SK-N-SH treated with all-trans-retinoic acid at 6 μM for 48 hours (cell line): ENCODE measurements at regions not wholly inside any gene's neighbourhood (a gene's known extent, or its start where the extent isn't known, plus 50 kb on each side); places are given as distances from the start of the nearest gene placed in this dataset.

Source experiments
- ATAC-seq: fragments of 200-7000 bp; cut with Tn5 transposase; 3 replicates; pipeline ENCODE4 v1.9.1; 2020; ENCODE audit warnings: mild to moderate bottlenecking, moderate library complexity
- BACH2 ChIP-seq: fragments of 250-450 bp; sonication (Bioruptor Pico); IDR thresholded peaks from 2 replicates; pipeline ENCODE4 v1.9.0; 2021; ENCODE audit warnings: mild to moderate bottlenecking, borderline replicate concordance
- CSDC2 ChIP-seq: fragments of 250-450 bp; sonication (Bioruptor Pico); IDR thresholded peaks from 2 replicates; pipeline ENCODE4 v1.5.0; 2020; ENCODE audit warnings: mild to moderate bottlenecking, moderate library complexity
- GLIS3 ChIP-seq: fragments of 250-450 bp; sonication (Bioruptor Pico); IDR thresholded peaks from 2 replicates; pipeline ENCODE4 v1.5.0; 2020; ENCODE audit warnings: mild to moderate bottlenecking, moderate library complexity
- OSR1 ChIP-seq: fragments of 250-450 bp; sonication (Bioruptor Pico); IDR thresholded peaks from 2 replicates; pipeline ENCODE4 v1.8.0; 2022; ENCODE audit warnings: moderate library complexity, mild to moderate bottlenecking, inconsistent platforms
- PPARA ChIP-seq: fragments of 250-450 bp; sonication (Bioruptor Pico); IDR thresholded peaks from 2 replicates; pipeline ENCODE4 v1.5.0; 2020; ENCODE audit warnings: mild to moderate bottlenecking, borderline replicate concordance
- RARB ChIP-seq: fragments of 250-450 bp; sonication (Bioruptor Pico); IDR thresholded peaks from 2 replicates; pipeline ENCODE4 v1.8.0; 2021; ENCODE audit warnings: mild to moderate bottlenecking, moderate library complexity
- SNAI2 ChIP-seq: fragments of 250-450 bp; sonication (Bioruptor Pico); IDR thresholded peaks from 2 replicates; pipeline ENCODE4 v1.5.0; 2020; ENCODE audit warnings: mild to moderate bottlenecking, moderate library complexity
- TOX ChIP-seq: fragments of 250-450 bp; sonication (Bioruptor Pico); IDR thresholded peaks from 2 replicates; pipeline ENCODE4 v1.8.0; 2021; ENCODE audit warnings: mild to moderate bottlenecking, moderate library complexity, borderline replicate concordance
- ZC3H10 ChIP-seq: fragments of 250-450 bp; sonication (Bioruptor Pico); IDR thresholded peaks from 2 replicates; pipeline ENCODE4 v1.5.1; 2021; ENCODE audit warnings: mild to moderate bottlenecking, moderate library complexity
- ZFP3 ChIP-seq: fragments of 250-450 bp; sonication (Bioruptor Pico); IDR thresholded peaks from 2 replicates; pipeline ENCODE4 v1.5.0; 2020; ENCODE audit warnings: mild to moderate bottlenecking, moderate library complexity
- ZFP30 ChIP-seq: fragments of 450-650 bp; formaldehyde crosslinking; IDR thresholded peaks from 2 replicates; pipeline ENCODE4 v1.5.0; 2022; ENCODE audit warnings: mild to moderate bottlenecking, moderate library complexity
- ZNF565 ChIP-seq: fragments of 450-650 bp; formaldehyde crosslinking; conservative IDR thresholded peaks from 2 replicates; pipeline ENCODE4 v1.5.0; 2020; ENCODE audit warnings: low read depth, mild to moderate bottlenecking, moderate library complexity
- ZNF70 ChIP-seq: fragments of 450-650 bp; formaldehyde crosslinking; IDR thresholded peaks from 2 replicates; pipeline ENCODE4 v1.5.0; 2020; ENCODE audit warnings: mild to moderate bottlenecking, moderate library complexity
- ZNF8 ChIP-seq: fragments of 450-650 bp; formaldehyde crosslinking; IDR thresholded peaks from 2 replicates; pipeline ENCODE4 v1.5.0; 2020; ENCODE audit warnings: mild to moderate bottlenecking, moderate library complexity
- TF ChIP-seq, protein P1 (sequence below): fragments of 250-450 bp; sonication (Bioruptor Pico); IDR thresholded peaks from 2 replicates; pipeline ENCODE4 v1.5.0; 2020; ENCODE audit warnings: mild to moderate bottlenecking, moderate library complexity
- TF ChIP-seq, protein P2 (sequence below): fragments of 250-450 bp; sonication (Bioruptor Pico); IDR thresholded peaks from 2 replicates; pipeline ENCODE4 v1.5.1; 2020; ENCODE audit warnings: low read depth, mild to moderate bottlenecking, moderate library complexity
- TF ChIP-seq, protein P3 (sequence below): fragments of 250-450 bp; sonication (Bioruptor Pico); IDR thresholded peaks from 2 replicates; pipeline ENCODE4 v1.5.1; 2021; ENCODE audit warnings: mild to moderate bottlenecking, moderate library complexity
- TF ChIP-seq, protein P4 (sequence below): fragments of 250-450 bp; sonication (Bioruptor Pico); IDR thresholded peaks from 2 replicates; pipeline ENCODE4 v1.8.0; 2021; ENCODE audit warnings: low read depth, mild to moderate bottlenecking, moderate library complexity, borderline replicate concordance
- TF ChIP-seq, protein P5 (sequence below): fragments of 250-450 bp; sonication (Bioruptor Pico); IDR thresholded peaks from 2 replicates; pipeline ENCODE4 v1.8.0; 2020; ENCODE audit warnings: mild to moderate bottlenecking, moderate library complexity, borderline replicate concordance

DNA sequence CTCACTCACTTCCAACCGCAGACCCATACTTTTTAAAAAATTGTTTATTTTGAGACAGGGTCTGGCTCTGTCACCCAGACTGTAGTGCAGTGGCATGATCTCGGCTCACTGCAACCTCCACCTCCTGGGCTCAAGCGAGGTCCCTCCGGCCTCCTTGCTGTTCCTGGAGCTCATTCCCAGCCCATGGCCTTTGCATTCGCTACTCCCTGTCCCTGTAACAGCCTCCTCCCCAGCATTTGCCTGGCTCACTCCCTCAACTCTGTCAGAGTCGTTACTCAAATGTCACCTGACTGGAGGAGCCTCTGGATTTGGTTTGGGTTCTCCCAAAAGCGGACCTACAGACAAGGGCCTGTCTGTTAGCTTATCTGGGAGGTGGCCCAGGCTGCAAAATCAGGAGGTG lies 432.6 kb upstream of the PROK2 start:
- TF ChIP-seq GLIS3 = no peak
- TF ChIP-seq SNAI2 (CRISPR knock-in tag) = no peak
- no peak for TF ChIP-seq TOX (CRISPR knock-in tag)
- TF ChIP-seq ZNF8 (CRISPR knock-in tag) = no peak
- TF ChIP-seq ZNF70 (CRISPR knock-in tag) = no peak
- no peak for TF ChIP-seq RARB (CRISPR knock-in tag)
- TF ChIP-seq ZFP3 (CRISPR knock-in tag) = no peak
- TF ChIP-seq ZFP30 (CRISPR knock-in tag) = no peak
- TF ChIP-seq, protein P1, sequence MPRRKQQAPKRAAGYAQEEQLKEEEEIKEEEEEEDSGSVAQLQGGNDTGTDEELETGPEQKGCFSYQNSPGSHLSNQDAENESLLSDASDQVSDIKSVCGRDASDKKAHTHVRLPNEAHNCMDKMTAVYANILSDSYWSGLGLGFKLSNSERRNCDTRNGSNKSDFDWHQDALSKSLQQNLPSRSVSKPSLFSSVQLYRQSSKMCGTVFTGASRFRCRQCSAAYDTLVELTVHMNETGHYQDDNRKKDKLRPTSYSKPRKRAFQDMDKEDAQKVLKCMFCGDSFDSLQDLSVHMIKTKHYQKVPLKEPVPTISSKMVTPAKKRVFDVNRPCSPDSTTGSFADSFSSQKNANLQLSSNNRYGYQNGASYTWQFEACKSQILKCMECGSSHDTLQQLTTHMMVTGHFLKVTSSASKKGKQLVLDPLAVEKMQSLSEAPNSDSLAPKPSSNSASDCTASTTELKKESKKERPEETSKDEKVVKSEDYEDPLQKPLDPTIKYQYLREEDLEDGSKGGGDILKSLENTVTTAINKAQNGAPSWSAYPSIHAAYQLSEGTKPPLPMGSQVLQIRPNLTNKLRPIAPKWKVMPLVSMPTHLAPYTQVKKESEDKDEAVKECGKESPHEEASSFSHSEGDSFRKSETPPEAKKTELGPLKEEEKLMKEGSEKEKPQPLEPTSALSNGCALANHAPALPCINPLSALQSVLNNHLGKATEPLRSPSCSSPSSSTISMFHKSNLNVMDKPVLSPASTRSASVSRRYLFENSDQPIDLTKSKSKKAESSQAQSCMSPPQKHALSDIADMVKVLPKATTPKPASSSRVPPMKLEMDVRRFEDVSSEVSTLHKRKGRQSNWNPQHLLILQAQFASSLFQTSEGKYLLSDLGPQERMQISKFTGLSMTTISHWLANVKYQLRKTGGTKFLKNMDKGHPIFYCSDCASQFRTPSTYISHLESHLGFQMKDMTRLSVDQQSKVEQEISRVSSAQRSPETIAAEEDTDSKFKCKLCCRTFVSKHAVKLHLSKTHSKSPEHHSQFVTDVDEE (CRISPR knock-in tag) = no peak
- TF ChIP-seq PPARA (CRISPR knock-in tag) = no peak
- TF ChIP-seq, protein P2, sequence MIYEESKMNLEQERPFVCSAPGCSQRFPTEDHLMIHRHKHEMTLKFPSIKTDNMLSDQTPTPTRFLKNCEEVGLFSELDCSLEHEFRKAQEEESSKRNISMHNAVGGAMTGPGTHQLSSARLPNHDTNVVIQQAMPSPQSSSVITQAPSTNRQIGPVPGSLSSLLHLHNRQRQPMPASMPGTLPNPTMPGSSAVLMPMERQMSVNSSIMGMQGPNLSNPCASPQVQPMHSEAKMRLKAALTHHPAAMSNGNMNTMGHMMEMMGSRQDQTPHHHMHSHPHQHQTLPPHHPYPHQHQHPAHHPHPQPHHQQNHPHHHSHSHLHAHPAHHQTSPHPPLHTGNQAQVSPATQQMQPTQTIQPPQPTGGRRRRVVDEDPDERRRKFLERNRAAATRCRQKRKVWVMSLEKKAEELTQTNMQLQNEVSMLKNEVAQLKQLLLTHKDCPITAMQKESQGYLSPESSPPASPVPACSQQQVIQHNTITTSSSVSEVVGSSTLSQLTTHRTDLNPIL (CRISPR knock-in tag) = no peak
- TF ChIP-seq, protein P3, sequence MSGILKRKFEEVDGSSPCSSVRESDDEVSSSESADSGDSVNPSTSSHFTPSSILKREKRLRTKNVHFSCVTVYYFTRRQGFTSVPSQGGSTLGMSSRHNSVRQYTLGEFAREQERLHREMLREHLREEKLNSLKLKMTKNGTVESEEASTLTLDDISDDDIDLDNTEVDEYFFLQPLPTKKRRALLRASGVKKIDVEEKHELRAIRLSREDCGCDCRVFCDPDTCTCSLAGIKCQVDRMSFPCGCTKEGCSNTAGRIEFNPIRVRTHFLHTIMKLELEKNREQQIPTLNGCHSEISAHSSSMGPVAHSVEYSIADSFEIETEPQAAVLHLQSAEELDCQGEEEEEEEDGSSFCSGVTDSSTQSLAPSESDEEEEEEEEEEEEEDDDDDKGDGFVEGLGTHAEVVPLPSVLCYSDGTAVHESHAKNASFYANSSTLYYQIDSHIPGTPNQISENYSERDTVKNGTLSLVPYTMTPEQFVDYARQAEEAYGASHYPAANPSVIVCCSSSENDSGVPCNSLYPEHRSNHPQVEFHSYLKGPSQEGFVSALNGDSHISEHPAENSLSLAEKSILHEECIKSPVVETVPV (CRISPR knock-in tag) = no peak
- TF ChIP-seq, protein P4, sequence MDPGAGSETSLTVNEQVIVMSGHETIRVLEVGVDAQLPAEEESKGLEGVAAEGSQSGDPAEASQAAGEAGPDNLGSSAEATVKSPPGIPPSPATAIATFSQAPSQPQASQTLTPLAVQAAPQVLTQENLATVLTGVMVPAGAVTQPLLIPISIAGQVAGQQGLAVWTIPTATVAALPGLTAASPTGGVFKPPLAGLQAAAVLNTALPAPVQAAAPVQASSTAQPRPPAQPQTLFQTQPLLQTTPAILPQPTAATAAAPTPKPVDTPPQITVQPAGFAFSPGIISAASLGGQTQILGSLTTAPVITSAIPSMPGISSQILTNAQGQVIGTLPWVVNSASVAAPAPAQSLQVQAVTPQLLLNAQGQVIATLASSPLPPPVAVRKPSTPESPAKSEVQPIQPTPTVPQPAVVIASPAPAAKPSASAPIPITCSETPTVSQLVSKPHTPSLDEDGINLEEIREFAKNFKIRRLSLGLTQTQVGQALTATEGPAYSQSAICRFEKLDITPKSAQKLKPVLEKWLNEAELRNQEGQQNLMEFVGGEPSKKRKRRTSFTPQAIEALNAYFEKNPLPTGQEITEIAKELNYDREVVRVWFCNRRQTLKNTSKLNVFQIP (CRISPR knock-in tag) = no peak
- TF ChIP-seq ZNF565 (CRISPR knock-in tag) = no peak
- no peak for TF ChIP-seq OSR1 (CRISPR knock-in tag)
- TF ChIP-seq, protein P5, sequence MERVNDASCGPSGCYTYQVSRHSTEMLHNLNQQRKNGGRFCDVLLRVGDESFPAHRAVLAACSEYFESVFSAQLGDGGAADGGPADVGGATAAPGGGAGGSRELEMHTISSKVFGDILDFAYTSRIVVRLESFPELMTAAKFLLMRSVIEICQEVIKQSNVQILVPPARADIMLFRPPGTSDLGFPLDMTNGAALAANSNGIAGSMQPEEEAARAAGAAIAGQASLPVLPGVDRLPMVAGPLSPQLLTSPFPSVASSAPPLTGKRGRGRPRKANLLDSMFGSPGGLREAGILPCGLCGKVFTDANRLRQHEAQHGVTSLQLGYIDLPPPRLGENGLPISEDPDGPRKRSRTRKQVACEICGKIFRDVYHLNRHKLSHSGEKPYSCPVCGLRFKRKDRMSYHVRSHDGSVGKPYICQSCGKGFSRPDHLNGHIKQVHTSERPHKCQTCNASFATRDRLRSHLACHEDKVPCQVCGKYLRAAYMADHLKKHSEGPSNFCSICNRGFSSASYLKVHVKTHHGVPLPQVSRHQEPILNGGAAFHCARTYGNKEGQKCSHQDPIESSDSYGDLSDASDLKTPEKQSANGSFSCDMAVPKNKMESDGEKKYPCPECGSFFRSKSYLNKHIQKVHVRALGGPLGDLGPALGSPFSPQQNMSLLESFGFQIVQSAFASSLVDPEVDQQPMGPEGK (CRISPR knock-in tag) = no peak
- no peak for TF ChIP-seq ZC3H10 (CRISPR knock-in tag)
- no peak for ATAC-seq

DNA sequence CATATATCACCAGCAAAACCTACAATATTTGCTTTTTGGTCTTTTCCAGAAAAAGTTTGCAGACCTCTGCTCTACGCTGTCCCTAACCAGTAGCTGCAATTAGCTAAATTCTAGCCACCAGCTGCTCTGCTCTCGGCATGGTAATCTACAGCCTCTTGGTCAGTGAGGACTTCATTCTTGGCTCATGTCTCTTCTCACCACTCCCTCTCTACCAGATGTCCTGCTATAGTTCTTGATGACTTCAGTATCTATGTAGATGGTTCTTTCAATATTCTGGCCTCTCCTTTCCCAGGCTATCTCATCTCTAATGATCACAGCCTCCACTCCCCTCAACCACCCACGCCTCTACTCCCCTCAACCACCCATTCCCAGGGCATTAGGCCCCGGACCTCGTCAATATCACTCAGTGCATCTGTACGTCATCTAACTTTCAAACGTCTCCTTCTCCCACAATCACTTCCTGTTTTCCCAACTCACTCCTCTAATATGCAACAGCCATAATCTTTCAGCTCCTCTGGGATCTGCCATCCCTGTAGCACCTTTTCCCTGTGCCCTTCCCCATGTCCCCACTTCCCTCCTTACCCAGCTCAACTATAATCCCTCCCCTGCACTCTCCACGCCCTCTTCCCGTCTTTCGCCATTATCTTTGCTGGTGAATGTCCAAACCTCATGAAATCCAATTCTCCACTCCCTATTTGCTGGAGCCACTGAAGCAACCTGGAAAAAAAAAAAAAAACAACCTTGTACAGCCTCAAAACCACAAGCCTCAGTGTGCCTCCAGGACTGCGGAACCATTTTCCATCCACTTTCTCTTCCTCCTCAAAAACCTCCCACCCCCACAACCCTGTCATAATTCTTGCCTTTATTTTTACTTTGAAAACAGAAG lies 429.4 kb upstream of the PROK2 start:
- no peak for ATAC-seq
- TF ChIP-seq BACH2 (CRISPR knock-in tag) (no peak), PPARA (CRISPR knock-in tag) (no peak), CSDC2 (CRISPR knock-in tag) (no peak)
- TF ChIP-seq, protein P1 (CRISPR knock-in tag) = no peak
